ENCODE measurements at regions not wholly inside any gene's neighbourhood (a gene's known extent, or its start where the extent isn't known, plus 50 kb on each side); places are given as distances from the start of the nearest gene placed in this dataset.

DNA sequence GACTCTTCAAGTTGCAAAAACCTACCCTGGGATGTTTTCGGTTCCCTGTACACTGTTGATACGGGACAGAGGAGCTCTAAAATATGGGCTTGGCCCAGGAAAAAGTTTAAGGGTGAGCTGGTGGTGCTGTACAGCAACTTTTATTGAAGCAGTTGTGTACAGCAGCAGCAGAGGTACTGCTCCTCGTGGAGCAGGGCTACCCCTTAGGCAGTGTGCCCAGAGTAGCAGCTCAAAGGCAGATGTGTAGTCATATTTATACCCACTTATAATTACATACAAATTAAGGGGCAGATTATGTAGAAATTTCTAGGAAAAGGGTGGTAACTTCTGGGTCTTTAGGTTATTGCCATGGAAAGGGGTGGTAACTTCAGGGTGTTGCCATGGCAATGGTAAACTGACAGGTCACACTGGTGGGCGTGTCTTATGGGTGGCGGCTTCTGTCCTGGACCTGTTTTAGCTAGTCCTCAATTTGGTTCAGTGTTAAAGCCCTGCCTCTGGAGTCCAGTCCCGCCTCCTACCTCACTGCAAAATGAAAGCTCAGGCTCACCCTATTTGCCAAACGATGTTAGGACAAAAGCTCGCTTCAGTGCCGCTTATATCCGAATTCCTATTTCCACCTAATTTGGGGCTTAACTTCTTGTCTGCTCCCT, 203.2 kb downstream of the ETAA1 start:
- TF ChIP-seq, protein P1, sequence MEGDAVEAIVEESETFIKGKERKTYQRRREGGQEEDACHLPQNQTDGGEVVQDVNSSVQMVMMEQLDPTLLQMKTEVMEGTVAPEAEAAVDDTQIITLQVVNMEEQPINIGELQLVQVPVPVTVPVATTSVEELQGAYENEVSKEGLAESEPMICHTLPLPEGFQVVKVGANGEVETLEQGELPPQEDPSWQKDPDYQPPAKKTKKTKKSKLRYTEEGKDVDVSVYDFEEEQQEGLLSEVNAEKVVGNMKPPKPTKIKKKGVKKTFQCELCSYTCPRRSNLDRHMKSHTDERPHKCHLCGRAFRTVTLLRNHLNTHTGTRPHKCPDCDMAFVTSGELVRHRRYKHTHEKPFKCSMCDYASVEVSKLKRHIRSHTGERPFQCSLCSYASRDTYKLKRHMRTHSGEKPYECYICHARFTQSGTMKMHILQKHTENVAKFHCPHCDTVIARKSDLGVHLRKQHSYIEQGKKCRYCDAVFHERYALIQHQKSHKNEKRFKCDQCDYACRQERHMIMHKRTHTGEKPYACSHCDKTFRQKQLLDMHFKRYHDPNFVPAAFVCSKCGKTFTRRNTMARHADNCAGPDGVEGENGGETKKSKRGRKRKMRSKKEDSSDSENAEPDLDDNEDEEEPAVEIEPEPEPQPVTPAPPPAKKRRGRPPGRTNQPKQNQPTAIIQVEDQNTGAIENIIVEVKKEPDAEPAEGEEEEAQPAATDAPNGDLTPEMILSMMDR (conservative IDR thresholded peaks at IDR 0.05; ENCODE audit: low read length): no peak
- TF ChIP-seq EZH2phosphoT487 (IDR thresholded peaks at IDR 0.05; ENCODE audit: borderline replicate concordance): no peak
